HK-2 (cell line): ENCODE measurements at regions not wholly inside any gene's neighbourhood (a gene's known extent, or its start where the extent isn't known, plus 50 kb on each side); places are given as distances from the start of the nearest gene placed in this dataset.

Experiments
- DNase-seq: peaks from one replicate; pipeline ENCODE4 v3.0.0-alpha.2; 2018; ENCODE audit not compliant: unreplicated experiment

DNA sequence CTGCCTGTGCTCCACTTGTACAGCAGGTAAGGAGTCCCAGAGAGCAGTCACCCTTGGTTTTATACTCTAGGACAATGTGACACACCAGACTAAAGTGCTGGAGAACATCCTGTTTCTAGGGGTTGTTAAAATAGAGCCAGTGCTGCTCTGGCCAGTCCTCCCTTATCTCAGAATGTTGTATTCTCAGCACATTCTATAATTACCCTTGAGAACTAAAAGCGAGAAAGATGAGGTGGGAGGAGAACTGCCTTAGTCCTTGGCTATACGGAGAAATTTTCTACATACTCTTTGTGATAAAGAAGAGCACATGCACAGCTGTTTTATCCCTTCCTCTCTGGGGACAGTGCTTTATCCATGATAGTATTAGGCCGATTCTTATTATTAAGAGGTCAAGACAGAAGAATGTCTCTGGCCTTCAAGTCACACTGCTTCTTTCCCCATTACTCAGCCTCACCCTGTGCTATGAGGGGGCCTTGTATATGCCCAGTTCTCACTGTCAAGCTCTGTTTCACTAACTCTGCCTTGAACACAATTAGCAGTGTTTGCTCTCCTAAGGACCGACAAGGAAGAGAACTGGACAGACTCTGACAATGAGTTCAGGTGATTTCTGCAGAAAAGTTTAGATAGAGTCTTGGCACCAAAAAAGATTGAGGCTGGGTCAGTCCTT lies 385.8 kb downstream of the TRIB2 start:
- DNase-seq = no peak

DNA sequence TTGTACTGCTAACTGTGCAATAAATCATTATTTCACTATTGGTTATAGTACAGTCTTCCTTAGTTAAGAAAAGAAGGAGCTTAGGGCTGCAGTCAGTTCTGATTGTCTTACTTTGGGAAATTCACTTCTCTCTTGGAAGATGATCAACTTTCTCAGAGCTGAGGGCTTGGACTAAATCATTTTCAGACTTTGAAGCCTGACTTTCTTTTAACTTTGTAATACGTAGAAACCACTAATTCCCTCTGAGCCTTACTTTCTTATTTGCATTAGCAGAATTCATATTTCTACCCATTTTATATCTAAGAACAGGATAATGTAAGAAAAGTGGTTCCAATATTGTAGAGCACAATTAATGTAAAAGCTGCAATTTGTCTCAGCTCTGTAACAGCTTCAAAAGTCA lies 386.4 kb downstream of the TRIB2 start:
- DNase-seq = no peak

DNA sequence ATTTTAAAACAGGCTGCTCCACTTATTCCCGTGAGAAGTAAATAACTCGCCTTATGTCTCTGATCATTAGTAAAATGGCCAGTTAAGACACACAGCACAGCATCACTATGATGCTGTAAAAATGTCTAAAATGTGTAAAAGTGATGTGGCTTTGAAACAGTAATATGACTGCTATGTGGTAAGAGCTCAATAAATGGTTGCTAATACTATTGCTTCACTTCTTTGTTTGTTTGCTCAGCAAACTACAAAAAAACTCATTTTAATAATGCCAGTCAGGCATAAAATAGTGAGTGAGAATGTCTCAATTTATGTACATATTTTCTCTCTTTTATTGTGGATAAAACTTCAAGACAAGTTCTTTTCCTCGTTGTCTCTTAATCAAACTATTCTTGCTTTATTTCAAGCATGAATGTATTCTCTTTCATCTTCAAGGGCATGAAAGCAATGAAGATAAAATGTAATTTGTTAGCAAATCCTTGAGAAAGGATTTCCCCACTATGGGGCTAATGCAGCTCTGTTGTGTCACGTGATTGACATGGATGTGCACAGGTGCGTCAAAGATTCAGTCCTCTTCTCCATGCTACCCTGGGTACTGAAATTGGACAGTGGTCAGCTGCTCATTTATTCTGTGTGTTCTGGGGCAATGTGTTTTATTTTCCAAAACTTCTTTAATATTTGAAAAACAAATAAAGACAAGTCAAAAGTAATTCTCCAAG lies 387.2 kb downstream of the TRIB2 start:
- DNase-seq = no peak

DNA sequence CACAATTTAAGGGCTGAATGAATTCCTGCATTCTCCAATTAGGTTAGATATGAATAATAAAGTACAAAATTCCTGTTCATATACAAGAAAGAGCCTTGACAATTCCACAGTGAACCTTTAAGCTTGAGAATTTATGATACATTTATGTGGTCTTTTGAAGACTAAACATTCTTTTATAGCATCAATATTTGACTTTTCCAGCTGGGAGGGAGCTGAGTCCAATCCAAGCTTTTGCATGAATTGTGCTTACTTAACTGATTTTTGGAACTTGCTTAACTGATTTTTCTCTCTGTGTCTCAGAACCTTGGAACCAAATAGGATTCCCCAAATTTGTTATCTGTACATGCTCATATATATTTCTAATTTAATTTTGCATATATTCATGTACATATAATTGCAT lies 388.0 kb downstream of the TRIB2 start:
- DNase-seq = no peak

DNA sequence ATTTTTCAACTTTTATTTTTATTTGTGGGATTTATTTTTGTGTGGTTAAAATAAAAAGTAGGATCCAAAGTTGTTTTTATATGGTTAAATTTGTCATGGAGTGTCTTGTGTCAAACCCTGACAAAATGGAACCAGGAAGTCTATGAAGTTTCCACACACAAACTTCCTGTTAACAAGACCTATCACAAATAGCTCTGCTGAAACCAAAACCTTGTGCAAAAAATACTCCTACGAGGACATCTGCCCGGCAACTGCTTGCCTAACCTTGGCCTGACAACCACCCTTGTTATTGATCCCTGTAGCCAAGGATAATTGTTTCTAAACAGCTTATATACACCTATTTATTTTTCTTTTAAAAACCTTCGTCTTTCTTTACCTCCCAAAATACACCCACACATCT lies 389.6 kb downstream of the TRIB2 start:
- no peak for DNase-seq

DNA sequence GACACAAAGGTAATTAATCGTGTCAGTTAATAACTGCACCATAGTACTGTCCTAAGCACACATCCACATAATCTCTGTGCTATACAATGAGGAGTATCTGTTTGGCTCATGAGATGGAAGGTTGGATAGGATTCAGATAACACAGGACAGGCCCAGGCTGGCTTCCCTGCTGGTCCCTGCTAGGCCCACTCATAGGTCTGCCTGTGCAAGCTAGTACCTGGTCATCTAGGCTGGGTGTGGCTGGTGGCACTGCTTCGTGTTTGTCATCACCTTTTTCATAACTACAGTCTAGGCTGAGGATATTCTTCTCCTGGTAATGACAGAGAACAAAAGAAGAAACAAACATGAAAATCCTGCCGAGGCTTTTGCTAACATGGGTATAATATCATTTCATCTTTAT lies 392.8 kb downstream of the TRIB2 start:
- DNase-seq = no peak

DNA sequence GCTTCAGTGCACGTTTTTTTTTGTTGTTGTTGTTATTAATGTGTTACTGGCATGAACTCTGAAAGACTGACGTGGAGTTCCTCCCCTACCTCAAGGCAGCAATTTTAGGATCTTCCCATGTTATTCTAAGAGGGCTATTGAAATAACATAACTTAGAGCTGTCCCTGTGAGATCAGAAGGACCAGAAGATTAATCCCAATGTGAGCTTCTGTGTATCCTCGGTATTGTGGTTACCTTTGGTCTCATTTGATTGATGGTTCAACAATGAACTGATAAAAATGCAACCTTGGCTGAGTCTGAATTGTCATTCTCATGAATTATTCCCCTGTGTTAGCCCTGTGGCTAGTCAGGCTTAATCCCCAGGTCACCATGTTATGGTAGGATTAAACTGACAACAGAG lies 394.1 kb downstream of the TRIB2 start:
- DNase-seq = no peak

DNA sequence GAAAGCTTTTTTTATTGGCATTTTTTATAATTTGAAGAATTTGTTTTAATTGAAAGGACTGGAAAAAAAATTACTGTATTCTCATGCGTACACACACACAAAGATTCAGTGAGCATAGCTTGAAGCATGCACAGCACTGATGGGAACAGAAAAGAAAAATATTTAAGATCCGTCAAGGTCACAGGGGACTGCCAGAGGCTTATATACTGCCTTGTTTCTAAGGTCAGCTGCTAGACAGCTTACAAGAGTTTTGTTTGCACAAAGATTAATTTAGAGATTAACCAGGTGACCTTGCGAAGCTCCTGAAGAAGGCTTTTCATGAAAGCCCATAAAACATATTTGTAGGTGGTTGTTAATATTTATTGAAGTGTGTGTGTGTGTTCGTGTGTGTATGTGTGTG lies 396.3 kb downstream of the TRIB2 start:
- DNase-seq = no peak

DNA sequence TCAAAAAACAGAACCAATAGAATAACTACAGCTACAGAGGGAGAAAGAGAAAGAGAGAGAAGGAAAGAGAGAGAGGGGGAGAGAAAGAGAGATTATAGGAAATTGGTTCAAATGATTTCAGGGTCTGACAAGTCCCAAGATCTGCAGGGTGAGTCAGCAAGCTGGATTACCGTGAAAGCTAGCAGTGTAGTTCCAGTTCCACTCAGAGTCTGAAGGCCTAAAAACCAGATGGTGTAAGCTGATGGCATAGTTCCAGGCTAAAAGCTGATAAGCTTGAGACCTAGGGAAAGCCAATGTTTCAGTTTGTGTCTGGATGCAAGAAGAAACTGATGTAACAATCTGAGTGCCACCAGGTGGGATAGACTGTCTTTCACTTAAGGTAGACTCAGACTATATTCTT lies 397.7 kb downstream of the TRIB2 start:
- DNase-seq = no peak

DNA sequence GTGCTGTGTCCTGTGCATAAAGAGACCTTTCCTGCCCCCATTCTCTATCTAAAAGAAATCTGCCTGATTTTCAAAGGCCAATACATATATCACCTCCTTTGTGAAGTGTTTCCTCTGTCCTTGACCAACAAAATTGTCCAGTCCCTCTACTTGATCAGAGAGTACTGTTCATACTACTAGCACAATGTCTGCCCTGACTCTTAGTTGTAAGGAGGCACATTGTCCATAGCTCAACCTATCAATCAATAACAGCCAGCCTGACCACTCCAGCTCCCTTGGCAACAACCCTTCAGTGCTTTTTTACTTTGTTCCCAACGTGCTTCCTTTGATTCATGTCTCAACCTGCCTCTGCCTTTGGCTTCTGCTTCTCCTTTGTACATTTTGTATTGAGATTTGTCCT lies 398.9 kb downstream of the TRIB2 start:
- no peak for DNase-seq

DNA sequence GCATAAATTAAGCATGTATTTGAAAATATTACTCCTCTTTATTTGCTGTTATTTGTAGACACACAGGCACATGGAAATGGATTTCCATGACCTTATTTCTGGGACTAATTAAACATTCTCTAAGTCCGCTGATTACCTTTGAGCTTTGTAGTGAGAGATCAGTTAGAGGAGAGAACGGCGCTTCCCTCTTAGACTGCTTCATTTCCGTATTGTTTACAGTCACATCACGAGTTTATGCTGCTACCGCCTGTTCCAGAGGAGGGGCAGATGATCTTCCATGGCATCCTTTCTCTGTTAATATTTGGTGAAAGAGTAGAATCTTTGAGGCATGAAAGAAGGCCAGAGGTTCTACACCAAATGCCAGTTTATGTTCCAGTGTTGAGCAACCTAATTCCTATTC lies 404.4 kb downstream of the TRIB2 start:
- DNase-seq = no peak

DNA sequence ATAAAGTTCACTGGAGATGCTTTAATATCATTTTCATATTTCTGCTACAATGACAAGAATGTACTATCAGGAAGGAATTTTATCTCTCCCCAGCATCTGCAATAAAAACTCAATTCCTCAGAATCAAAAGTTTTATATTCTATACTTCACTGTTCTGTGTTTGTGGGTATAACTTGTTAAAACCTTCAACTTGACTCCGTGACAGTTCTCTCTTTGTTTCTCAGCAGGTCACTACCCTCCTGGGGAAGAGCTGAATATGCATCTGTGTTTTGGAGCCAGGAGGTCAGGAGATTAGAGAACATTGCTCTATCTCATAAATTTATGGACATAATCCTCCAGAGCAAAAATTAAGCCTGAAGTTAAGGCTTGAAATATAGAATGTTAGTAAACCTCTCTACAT lies 411.4 kb downstream of the TRIB2 start:
- no peak for DNase-seq

DNA sequence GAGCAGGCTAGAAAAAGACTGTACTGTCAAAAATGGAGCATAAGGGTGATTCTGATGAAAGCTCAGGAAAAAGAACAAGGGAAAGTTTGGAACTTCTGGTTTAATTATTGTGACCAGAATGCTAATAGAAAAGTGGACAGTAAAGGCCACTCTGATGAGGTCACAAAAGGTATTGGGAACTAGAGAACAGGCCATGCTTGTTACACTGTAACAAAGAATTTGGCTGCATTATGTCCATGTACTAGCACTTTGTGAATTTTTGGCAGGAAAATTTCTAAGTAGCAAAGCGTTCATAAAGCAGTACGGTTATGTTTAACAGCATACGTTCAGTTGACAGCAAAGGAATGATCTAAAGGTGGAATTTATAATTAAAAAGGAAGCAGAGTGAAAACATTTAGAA lies 418.6 kb downstream of the TRIB2 start:
- DNase-seq = no peak

DNA sequence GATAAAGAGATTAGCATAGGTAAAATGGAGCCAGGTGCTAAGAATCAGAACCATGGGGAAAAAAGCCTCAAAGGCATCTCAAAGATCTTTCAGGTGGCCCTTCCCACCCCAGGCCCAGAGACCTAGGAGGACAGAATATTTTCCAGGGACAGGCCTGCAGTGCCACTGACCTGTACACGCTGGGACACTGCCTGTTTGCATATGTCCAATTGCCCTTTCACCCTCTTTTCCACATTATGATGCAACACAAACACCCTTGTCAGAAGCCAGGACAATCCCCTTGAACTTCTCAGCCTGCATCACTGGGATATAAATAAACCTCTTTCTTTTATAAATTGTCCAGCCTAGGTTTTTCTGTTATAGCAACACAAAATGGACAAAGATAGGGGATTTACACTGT lies 419.1 kb downstream of the TRIB2 start:
- no peak for DNase-seq

DNA sequence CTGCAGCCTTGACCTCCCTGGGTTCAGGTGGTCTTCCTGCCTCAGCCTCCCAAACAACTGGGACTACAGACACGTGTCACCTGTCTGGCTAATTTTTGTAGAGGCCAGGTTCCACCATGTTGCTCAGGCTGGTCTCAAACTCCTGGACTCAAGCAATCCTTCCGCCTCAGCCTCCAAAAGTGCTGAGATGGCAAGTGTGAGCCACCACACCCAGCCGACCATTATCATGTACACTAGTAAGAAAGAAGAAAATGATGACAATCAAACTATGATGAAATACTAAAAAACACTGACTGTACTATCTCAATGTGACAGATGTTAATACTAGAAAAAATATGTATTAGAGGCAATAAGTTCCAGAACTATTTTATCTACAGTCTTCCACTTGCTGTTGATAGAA lies 420.9 kb downstream of the TRIB2 start:
- no peak for DNase-seq

DNA sequence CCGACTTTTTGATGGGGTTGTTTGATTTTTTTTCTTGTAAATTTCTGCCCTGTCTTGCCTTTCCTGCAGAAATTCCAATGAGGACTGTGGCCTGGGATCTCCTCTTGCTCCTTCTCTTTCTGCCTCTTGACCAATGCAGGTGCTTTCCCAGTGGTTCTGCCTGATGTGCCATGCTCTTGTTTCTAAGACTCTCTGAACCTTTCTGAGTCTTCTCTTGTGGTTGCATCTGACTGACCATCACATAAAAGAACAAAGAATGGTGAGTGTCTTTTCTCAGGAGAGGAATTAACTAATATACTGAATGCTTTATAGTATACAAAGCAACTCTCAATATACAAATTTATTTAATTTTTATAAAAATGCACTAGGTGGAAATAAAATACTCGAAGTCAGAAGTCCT lies 424.6 kb downstream of the TRIB2 start:
- no peak for DNase-seq

DNA sequence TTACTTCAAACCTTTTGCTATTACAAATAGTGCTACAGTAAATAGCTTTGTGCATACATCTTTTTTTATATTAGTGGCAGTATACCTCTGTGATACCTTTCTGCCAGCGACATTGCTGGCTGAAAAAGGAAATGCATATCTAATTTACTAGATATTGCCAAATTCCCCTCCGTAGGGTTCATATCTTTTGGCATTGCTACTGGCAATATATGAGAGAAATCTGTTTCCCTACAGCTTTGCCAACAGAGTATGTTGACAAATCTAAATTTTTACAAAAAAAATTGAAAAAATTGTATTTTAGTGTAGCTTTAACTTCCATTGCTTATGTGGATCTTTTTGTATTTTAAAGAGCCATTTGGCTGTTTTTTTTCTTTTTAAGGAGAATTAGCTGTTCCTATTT lies 426.7 kb downstream of the TRIB2 start:
- no peak for DNase-seq

DNA sequence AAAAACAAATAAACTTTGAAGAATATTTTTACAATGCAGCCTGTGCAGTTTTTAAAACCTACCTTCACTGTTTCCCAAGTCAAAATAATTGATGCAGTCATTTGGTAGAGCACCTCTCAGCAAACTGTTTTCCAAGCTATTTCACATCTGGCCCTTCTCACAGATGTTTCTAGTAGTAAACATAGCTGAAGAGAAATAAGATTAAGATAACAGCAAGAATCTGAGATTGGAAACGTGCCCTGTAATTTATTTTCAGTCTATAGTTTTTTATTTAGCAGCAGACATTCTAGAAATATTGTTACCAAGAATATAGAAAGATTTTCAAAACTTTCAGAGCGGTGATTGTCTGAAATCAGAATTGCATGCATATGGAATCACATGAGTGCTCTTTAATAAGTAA lies 440.2 kb downstream of the TRIB2 start:
- DNase-seq = no peak

DNA sequence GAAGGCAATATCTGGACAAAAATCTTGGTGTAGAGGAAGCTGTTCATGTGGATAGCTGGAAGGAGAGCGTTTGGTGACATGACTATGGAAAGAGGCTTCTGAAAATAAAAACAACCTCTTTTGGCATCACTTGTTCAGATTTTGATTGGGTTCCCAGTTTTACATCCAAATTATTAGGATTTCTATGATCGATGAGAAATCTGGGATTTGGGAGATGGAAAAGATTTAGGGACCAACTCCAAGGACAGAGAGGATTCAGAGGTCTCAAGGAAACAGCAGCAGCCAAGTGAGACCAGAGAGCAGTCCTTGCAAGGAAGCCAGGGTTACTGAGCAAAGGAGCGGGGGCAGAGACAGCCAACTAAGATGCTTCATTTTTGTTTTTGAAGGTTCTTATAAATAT lies 441.7 kb downstream of the TRIB2 start:
- DNase-seq = no peak

DNA sequence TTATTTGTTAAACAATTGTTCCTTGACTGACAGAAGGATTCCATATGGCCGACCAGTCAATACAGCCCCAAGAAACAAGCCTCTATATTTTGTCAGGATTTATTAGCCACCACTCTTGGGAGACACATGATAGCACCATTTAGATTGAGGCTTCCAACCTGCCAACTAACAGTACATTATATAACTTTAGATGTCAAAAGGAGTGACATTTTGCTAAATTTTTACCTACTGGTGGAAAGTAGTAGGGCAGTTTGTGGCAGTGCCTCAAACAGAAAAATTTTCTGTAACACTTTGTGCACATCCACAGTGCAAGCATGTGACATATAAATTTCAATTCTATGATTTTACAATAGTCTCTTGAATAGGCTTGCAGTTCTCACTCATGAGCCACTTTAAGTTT lies 464.0 kb downstream of the TRIB2 start:
- DNase-seq = no peak

DNA sequence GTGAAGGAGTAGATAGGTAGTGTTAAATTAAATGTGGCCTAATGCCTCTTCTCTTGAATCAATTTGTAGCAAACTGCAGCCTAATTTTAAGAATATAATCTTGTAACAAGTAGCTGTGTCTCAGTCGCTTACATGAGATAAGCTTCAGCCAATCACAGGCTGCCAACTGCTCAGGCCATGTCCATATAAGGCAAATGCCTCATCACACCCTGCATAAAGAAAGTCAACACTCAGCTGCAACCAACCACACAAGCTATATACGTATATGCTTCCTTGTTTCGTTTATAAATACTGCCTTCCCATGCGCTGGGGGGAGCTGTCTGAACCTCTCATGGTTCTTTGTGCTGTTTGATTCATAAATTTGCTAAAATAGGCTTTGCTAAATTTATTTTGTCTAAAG lies 476.3 kb downstream of the TRIB2 start:
- DNase-seq = no peak

DNA sequence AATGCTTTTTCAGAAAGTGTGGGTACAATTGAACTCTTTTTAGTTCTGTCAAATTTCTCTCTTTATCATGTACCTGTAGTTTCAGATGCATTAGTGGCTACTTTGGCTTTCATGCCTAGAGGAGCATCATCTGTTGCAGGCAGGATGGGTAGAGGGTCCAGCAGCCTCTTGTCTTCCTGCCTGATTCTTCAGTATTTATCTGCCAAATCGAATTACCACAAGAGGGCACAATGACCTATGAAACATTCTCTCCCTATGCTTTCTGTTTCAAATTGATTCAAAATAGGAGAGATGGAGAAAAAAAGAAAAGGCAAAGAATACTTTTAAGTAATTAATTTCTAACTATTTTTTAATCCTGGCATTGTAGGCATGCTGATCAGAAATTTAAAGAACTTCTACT lies 477.2 kb downstream of the TRIB2 start:
- DNase-seq = no peak

DNA sequence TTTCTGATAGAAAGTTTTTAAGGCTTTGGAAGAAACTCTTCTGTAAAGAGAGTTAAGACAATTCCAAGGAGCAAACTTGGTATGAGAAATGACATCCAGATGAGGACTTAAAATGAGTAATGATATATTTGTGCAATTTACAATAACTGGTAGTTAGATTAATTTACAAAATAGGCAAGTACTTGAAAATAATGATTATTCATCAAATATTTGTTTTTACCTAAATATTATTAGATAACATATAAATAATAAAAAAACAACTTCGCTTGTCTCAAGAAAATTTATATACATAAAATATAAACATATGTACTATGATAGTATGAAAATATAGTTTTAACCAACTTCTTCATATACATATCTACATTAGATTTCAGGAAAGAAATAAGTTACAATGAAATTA lies 478.5 kb downstream of the TRIB2 start:
- DNase-seq = no peak

DNA sequence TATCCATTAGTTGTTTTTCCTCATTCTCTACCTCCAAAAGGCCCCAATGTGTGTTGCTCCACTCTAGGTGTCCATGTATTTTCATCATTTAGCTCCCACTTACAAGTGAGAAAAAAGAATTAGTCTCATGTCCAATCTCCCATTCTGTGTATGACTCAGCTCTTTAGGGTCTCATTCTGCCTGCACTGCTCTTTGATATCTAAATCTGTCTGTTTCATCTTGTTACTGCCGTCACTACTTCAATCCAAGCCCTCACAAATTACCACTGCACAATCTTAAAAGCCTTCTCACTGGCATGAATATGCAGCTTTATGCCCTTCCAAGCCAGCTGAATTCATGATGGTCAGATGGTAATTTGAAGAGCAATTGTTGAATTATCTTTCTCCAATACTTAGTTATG lies 480.5 kb downstream of the TRIB2 start:
- DNase-seq = no peak
